HG02840 (cell line): ENCODE measurements at regions not wholly inside any gene's neighbourhood (a gene's known extent, or its start where the extent isn't known, plus 50 kb on each side); places are given as distances from the start of the nearest gene placed in this dataset.

Source experiments
- ATAC-seq: cut with Tn5 transposase; IDR thresholded peaks from one replicate; pipeline ENCODE4 v1.9.1; 2021; ENCODE audit warnings: mild to moderate bottlenecking, moderate library complexity, moderate number of reproducible peaks; ENCODE audit not compliant: unreplicated experiment, low FRiP score

- no peak for ATAC-seq
Observed at GRCh38 chrX:39995457-39995856, 102.3 kb downstream of the BCOR start.

GRCh38 chrX:39996536-39996935 is 101.2 kb downstream of the BCOR start:
- ATAC-seq: no peak

- no peak for ATAC-seq
Observed at GRCh38 chrX:39998636-39999406, 98.9 kb downstream of the BCOR start.
